ENCODE measurements at regions not wholly inside any gene's neighbourhood (a gene's known extent, or its start where the extent isn't known, plus 50 kb on each side); places are given as distances from the start of the nearest gene placed in this dataset.
A peak's percentile ranks its signal among the peaks of the same experiment; 100 is the strongest.
"Not testable (repeated sequence)": the region's sequence is repeated elsewhere in the genome, so short reads cannot be mapped to it uniquely, and the experiment has no call there.

DNA sequence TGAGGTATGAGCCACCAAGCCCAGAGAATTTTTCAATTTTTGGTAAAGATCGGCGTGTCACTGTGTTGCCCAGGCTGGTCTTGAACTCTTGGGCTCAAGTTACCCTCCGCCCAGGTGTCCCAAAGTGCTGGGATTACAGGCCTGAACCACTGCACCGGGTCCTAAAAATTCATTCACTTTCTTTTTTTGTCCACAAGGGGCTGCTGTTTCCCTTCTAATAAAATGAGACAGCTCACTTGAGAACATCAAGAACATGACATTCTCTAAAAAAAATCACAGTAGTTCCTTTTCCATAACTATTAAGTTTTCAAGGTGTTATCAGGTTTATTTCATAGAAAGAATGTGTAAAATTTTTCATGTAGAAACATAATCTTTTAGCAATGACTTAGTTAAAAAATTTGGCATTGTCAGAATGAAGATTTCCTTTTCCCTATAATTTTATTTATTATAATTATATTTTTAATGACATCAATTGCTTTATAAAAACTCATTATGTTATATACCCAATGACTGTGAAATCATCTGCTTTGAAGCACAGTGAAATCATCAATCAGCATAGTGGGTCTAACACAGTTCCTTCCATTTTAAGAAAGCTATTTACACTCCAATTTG, 1723.8 kb upstream of the DEFB115 start:
- peak; percentile 2 for DNase-seq (ENCODE audit: low spot score)

DNA sequence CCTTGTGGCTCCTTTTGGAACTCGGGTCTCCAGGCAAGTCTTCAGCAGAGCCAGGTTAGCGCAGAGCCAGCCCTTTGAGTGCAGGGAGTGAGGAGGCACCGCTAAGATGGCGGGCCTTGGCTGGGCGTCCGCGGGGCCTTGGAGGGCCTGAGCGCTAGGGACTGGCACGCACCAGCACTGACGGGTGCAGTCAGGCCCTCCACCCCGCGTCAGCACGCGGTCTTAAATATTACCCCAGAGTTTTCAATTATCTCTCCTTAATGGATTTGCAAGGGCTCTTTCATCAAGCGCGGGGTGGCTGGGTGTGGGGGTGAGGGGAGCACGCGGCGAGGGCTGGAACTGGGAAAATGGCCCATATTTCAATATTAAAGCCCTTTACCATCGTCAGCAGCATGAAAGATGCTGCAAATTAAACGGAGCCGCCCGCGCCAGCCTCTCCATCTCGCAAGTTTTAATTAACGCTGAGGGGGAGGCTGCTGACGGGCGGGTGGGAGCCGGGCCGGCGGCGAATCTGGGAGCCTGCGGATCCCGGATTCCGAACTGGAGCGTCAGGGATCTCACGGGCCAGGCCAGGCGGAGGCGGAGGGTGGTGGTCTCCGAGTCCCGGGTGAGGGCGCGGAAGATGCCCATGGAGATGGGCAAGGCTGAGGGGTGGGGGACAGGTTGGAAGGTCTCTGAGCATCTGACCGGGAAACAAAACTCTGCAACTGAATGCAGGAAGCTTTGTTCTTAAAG, 1690.4 kb upstream of the DEFB115 start:
- DNase-seq (ENCODE audit: low spot score) = not testable (repeated sequence)

DNA sequence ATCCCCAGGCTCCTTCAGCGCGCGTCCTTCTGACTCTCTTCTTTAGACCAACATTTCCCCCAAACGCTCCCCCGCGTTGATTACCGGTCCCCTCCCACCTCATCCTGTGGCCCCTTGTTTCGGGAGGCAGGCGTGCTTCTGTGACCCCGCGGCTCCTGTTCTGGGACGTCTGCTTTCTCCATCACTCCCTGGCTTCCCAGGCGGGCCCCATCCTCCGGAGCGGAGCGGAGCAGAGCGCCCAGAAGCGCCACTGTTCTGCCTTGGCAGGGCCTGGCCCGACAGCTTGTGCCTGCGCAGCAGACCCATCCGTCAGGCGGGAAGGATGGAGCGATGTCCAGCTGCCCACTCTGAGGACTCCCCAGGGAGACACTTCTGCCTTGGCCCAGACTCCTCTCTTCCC, 1689.8 kb upstream of the DEFB115 start:
- not testable (repeated sequence) for DNase-seq (ENCODE audit: low spot score)

DNA sequence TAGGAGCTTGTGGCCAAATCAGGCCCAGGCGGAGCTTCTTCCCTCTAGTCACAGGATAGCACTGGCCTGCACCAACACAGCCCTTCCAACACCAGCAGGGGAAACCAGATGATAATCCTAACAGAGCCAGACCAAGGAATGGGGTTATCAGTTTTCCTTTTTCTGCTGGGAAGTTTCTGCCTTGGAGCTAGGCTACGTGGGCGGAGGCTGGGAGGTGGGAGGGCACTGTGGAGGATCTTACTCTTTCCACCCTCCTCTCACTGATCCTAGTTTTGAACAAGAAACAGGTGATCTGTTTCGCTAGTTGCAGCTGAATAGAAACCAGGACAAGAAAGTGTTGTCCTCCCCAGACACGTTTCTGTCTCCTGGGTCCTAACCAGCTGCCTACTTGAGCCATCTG, 1687.3 kb upstream of the DEFB115 start:
- DNase-seq (ENCODE audit: low spot score) = not testable (repeated sequence)

DNA sequence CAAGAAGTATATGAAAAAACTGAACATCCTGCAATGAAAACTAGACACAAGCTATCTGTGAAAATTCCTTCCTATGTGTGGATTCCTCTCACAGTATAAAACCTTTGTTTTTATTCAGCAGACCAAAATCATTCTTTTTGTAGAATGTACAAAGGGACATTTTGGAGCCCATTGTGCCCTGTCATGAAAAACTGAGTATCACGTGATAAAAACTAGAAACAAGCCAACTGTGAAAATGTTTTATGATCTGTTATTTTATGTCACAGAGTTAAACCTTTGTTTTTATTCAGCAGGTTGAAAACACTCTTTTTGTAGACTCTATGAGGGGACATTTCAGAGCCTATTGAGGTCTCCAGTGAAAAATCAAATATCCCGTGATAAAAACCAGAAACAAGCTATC, 1667.9 kb upstream of the DEFB115 start:
- not testable (repeated sequence) for DNase-seq (ENCODE audit: low spot score)

DNA sequence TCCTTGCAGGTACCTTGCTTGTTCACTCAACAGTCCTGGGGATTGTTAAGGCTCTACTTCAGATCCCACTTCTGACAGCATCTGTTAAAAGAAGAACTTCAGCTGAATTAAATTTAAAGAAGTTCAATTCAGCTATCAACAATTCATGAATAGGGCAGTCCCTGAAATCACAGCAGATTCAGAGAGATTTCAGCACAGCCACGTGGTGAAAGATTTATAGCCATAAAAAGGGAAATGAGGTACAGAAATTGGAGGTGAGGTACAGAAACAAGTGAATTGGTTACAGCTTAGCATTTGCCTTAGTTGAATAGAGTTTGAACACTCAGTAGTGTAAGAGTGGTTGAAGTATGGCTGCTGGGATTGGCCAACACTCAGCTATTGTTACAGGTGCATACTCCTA, 1653.3 kb upstream of the DEFB115 start:
- not testable (repeated sequence) for DNase-seq (ENCODE audit: low spot score)

DNA sequence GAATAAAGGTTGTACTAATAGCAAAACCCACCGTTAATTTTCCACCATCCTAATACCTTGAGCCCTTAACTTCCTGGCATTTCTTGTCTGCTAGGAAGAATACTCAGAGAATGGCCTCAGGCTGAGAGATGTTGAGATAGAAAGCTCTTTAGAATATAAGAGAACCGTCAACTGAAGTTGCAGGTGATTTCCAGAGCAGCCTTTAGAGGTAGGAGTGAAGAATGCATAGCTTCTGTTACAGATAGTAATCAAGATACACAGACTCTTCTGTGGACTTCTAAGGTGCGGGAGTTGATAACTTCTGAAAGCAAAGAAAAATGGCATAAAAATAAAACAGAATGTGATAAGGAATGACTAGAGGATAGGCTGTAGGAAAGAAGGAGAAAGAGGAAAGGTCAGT, 1651.3 kb upstream of the DEFB115 start:
- not testable (repeated sequence) for DNase-seq (ENCODE audit: low spot score)

DNA sequence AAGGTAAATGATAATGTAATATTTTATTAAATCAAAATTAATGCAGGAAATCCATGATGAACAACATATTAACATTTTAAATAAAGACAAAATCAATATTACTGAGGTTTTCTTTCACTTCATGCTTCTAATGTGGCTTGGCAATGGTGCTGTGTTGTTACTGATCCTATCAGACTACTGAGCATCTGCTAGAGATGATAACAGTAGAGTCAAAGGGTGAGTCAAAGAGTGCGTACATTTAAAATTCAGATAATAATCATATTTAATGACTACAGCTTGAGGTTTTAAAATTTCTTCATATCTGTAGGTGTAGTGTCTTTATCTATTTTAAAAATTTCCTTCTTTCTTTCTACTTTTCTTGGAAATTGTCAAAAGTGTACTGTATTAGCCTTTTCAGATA, 1628.1 kb upstream of the DEFB115 start:
- not testable (repeated sequence) for DNase-seq (ENCODE audit: low spot score)
